GM19463 (cell line): ENCODE measurements at regions not wholly inside any gene's neighbourhood (a gene's known extent, or its start where the extent isn't known, plus 50 kb on each side); places are given as distances from the start of the nearest gene placed in this dataset.

Experiments
- ATAC-seq: cut with Tn5 transposase; IDR thresholded peaks from one replicate; pipeline ENCODE4 v1.9.1; 2021; ENCODE audit warnings: mild to moderate bottlenecking, moderate library complexity; ENCODE audit not compliant: unreplicated experiment

- ATAC-seq, result no peak
These were observed 295.6 kb upstream of the FLRT2 start for GRCh38 chr14:85234156-85235025.

GRCh38 chr14:85235868-85236267, 294.1 kb upstream of the FLRT2 start:
- ATAC-seq, result no peak

- no peak for ATAC-seq
These were observed 293.6 kb upstream of the FLRT2 start for GRCh38 chr14:85236296-85236695.

- ATAC-seq, result no peak
These were observed 290.2 kb upstream of the FLRT2 start for GRCh38 chr14:85239791-85240190.

GRCh38 chr14:85241022-85241855, 288.7 kb upstream of the FLRT2 start:
- ATAC-seq, result no peak

- ATAC-seq, result no peak
These were observed 287.3 kb upstream of the FLRT2 start for GRCh38 chr14:85242666-85243065.

- ATAC-seq, result no peak
These were observed 286.6 kb upstream of the FLRT2 start for GRCh38 chr14:85243321-85243720.

- ATAC-seq, result no peak
These were observed 282.9 kb upstream of the FLRT2 start for GRCh38 chr14:85247071-85247470.

- no peak for ATAC-seq
These were observed 280.9 kb upstream of the FLRT2 start for GRCh38 chr14:85248881-85249635.

- no peak for ATAC-seq
These were observed 279.3 kb upstream of the FLRT2 start for GRCh38 chr14:85250414-85251189.

GRCh38 chr14:85252011-85252410, 277.9 kb upstream of the FLRT2 start:
- ATAC-seq, result no peak

GRCh38 chr14:85254711-85255110, 275.2 kb upstream of the FLRT2 start:
- ATAC-seq, result no peak

- ATAC-seq, result no peak
These were observed 272.7 kb upstream of the FLRT2 start for GRCh38 chr14:85257287-85257686.

- no peak for ATAC-seq
These were observed 265.8 kb upstream of the FLRT2 start for GRCh38 chr14:85263916-85264675.

- no peak for ATAC-seq
These were observed 256.8 kb upstream of the FLRT2 start for GRCh38 chr14:85273099-85273677.

- ATAC-seq, result no peak
These were observed 256.0 kb upstream of the FLRT2 start for GRCh38 chr14:85273952-85274351.

GRCh38 chr14:85276161-85276978, 253.6 kb upstream of the FLRT2 start:
- ATAC-seq, result no peak

GRCh38 chr14:85276979-85277228, 253.0 kb upstream of the FLRT2 start:
- ATAC-seq, result no peak

GRCh38 chr14:85279407-85279806, 250.5 kb upstream of the FLRT2 start:
- ATAC-seq, result no peak
